ENCODE measurements at regions not wholly inside any gene's neighbourhood (a gene's known extent, or its start where the extent isn't known, plus 50 kb on each side); places are given as distances from the start of the nearest gene placed in this dataset.

- TF ChIP-seq CTCF (conservative IDR thresholded peaks at IDR 0.05; ENCODE audit: low read depth, low read length), result no peak
- H3K4me3 ChIP-seq (ENCODE audit: low read depth, low read length), result no peak overlapping the region
- DNase-seq (ENCODE audit: low read depth), result no peak
Measured at GRCh38 chr3:43790060-43790459, 99.3 kb downstream of the ABHD5 start.

- TF ChIP-seq CTCF (conservative IDR thresholded peaks at IDR 0.05; ENCODE audit: low read depth, low read length), result no peak
- H3K4me3 ChIP-seq (ENCODE audit: low read depth, low read length), result no peak overlapping the region
- no peak for DNase-seq (ENCODE audit: low read depth)
Measured at GRCh38 chr3:43790476-43790875, 99.7 kb downstream of the ABHD5 start.

- no peak for TF ChIP-seq CTCF (conservative IDR thresholded peaks at IDR 0.05; ENCODE audit: low read depth, low read length)
Measured at GRCh38 chr3:43791246-43791645, 100.5 kb downstream of the ABHD5 start.

GRCh38 chr3:43792904-43793303, 102.2 kb downstream of the ABHD5 start:
- no peak for TF ChIP-seq CTCF (conservative IDR thresholded peaks at IDR 0.05; ENCODE audit: low read depth, low read length)
- H3K4me3 ChIP-seq (ENCODE audit: low read depth, low read length), result no peak overlapping the region
- no peak for DNase-seq (ENCODE audit: low read depth)

More at GRCh38 chr3:43791246-43791645, 100.5 kb downstream of the ABHD5 start:
- no peak for DNase-seq (ENCODE audit: low read depth)
- no peak overlapping the region for H3K4me3 ChIP-seq (ENCODE audit: low read depth, low read length)

- no peak for TF ChIP-seq CTCF (conservative IDR thresholded peaks at IDR 0.05; ENCODE audit: low read depth, low read length)
- no peak for DNase-seq (ENCODE audit: low read depth)
- no peak overlapping the region for H3K4me3 ChIP-seq (ENCODE audit: low read depth, low read length)
Measured at GRCh38 chr3:43793648-43794372, 103.1 kb downstream of the ABHD5 start.

- H3K4me3 ChIP-seq (ENCODE audit: low read depth, low read length), result no peak overlapping the region
- no peak for TF ChIP-seq CTCF (conservative IDR thresholded peaks at IDR 0.05; ENCODE audit: low read depth, low read length)
- DNase-seq (ENCODE audit: low read depth), result peak; percentile 44
Measured at GRCh38 chr3:43794776-43795175, 104.0 kb downstream of the ABHD5 start.

- no peak overlapping the region for H3K4me3 ChIP-seq (ENCODE audit: low read depth, low read length)
- TF ChIP-seq CTCF (conservative IDR thresholded peaks at IDR 0.05; ENCODE audit: low read depth, low read length), result no peak
- no peak for DNase-seq (ENCODE audit: low read depth)
Measured at GRCh38 chr3:43795491-43795890, 104.8 kb downstream of the ABHD5 start.

Measured in epithelial cell of proximal tubule (primary cell).